ENCODE measurements at regions not wholly inside any gene's neighbourhood (a gene's known extent, or its start where the extent isn't known, plus 50 kb on each side); places are given as distances from the start of the nearest gene placed in this dataset.

- Histone ChIP-seq H3K9me3 (ENCODE audit: control insufficient read depth, insufficient read depth, low read depth, low read length) (no peaks in the 10 kb centered on the region), H3K9ac (ENCODE audit: low read length) (no peak overlapping the region), H3K4me1 (ENCODE audit: control insufficient read depth, insufficient read depth, low read length) (no peaks in the 10 kb centered on the region), H3K4me3 (ENCODE audit: low read depth, low read length) (no peak overlapping the region), H3K27ac (ENCODE audit: low read depth, low read length) (no peak overlapping the region), H3K27me3 (ENCODE audit: control insufficient read depth, insufficient read depth, low read length) (no peaks in the 10 kb centered on the region), H3K36me3 (ENCODE audit: control insufficient read depth, insufficient read depth, low read length) (no peaks in the 10 kb centered on the region)
Observed at GRCh38 chr2:107407974-107408373, 418.7 kb upstream of the RGPD4 start.

- no peak overlapping the region for H3K27ac ChIP-seq (ENCODE audit: low read depth, low read length)
- H3K9me3 ChIP-seq (ENCODE audit: control insufficient read depth, insufficient read depth, low read depth, low read length) = no peaks in the 10 kb centered on the region
- H3K9ac ChIP-seq (ENCODE audit: low read length) = no peak overlapping the region
- H3K4me1 ChIP-seq (ENCODE audit: control insufficient read depth, insufficient read depth, low read length) = no peaks in the 10 kb centered on the region
- H3K4me3 ChIP-seq (ENCODE audit: low read depth, low read length) = no peak overlapping the region
- H3K36me3 ChIP-seq (ENCODE audit: control insufficient read depth, insufficient read depth, low read length) = no peaks in the 10 kb centered on the region
- no peaks in the 10 kb centered on the region for H3K27me3 ChIP-seq (ENCODE audit: control insufficient read depth, insufficient read depth, low read length)
Observed at GRCh38 chr2:107411267-107411666, 415.4 kb upstream of the RGPD4 start.

- Histone ChIP-seq H3K27ac (ENCODE audit: low read depth, low read length) (no peak overlapping the region), H3K27me3 (ENCODE audit: control insufficient read depth, insufficient read depth, low read length) (no peaks in the 10 kb centered on the region), H3K9me3 (ENCODE audit: control insufficient read depth, insufficient read depth, low read depth, low read length) (no peaks in the 10 kb centered on the region), H3K36me3 (ENCODE audit: control insufficient read depth, insufficient read depth, low read length) (no peaks in the 10 kb centered on the region), H3K9ac (ENCODE audit: low read length) (no peak overlapping the region), H3K4me3 (ENCODE audit: low read depth, low read length) (no peak overlapping the region), H3K4me1 (ENCODE audit: control insufficient read depth, insufficient read depth, low read length) (no peaks in the 10 kb centered on the region)
Observed at GRCh38 chr2:107412209-107412904, 414.3 kb upstream of the RGPD4 start.

GRCh38 chr2:107412981-107413380 lies 413.7 kb upstream of the RGPD4 start:
- H3K27ac ChIP-seq (ENCODE audit: low read depth, low read length) = no peak overlapping the region
- H3K4me3 ChIP-seq (ENCODE audit: low read depth, low read length) = no peak overlapping the region
- H3K27me3 ChIP-seq (ENCODE audit: control insufficient read depth, insufficient read depth, low read length) = no peaks in the 10 kb centered on the region
- H3K9me3 ChIP-seq (ENCODE audit: control insufficient read depth, insufficient read depth, low read depth, low read length) = no peaks in the 10 kb centered on the region
- no peaks in the 10 kb centered on the region for H3K4me1 ChIP-seq (ENCODE audit: control insufficient read depth, insufficient read depth, low read length)
- H3K36me3 ChIP-seq (ENCODE audit: control insufficient read depth, insufficient read depth, low read length) = no peaks in the 10 kb centered on the region
- no peak overlapping the region for H3K9ac ChIP-seq (ENCODE audit: low read length)

GRCh38 chr2:107414376-107414775 lies 412.3 kb upstream of the RGPD4 start:
- Histone ChIP-seq H3K4me3 (ENCODE audit: low read depth, low read length) (no peak overlapping the region), H3K4me1 (ENCODE audit: control insufficient read depth, insufficient read depth, low read length) (no peaks in the 10 kb centered on the region), H3K27ac (ENCODE audit: low read depth, low read length) (no peak overlapping the region), H3K9me3 (ENCODE audit: control insufficient read depth, insufficient read depth, low read depth, low read length) (no peaks in the 10 kb centered on the region), H3K9ac (ENCODE audit: low read length) (no peak overlapping the region), H3K27me3 (ENCODE audit: control insufficient read depth, insufficient read depth, low read length) (no peaks in the 10 kb centered on the region), H3K36me3 (ENCODE audit: control insufficient read depth, insufficient read depth, low read length) (no peaks in the 10 kb centered on the region)

GRCh38 chr2:107418708-107419107 lies 408.0 kb upstream of the RGPD4 start:
- Histone ChIP-seq H3K27ac (ENCODE audit: low read depth, low read length) (no peak overlapping the region), H3K36me3 (ENCODE audit: control insufficient read depth, insufficient read depth, low read length) (no peaks in the 10 kb centered on the region), H3K9ac (ENCODE audit: low read length) (no peak overlapping the region), H3K4me1 (ENCODE audit: control insufficient read depth, insufficient read depth, low read length) (no peaks in the 10 kb centered on the region), H3K27me3 (ENCODE audit: control insufficient read depth, insufficient read depth, low read length) (no peaks in the 10 kb centered on the region), H3K4me3 (ENCODE audit: low read depth, low read length) (no peak overlapping the region), H3K9me3 (ENCODE audit: control insufficient read depth, insufficient read depth, low read depth, low read length) (no peaks in the 10 kb centered on the region)

GRCh38 chr2:107419191-107419590 lies 407.5 kb upstream of the RGPD4 start:
- H3K9me3 ChIP-seq (ENCODE audit: control insufficient read depth, insufficient read depth, low read depth, low read length) = no peaks in the 10 kb centered on the region
- H3K27ac ChIP-seq (ENCODE audit: low read depth, low read length) = no peak overlapping the region
- H3K9ac ChIP-seq (ENCODE audit: low read length) = no peak overlapping the region
- H3K4me3 ChIP-seq (ENCODE audit: low read depth, low read length) = no peak overlapping the region
- no peaks in the 10 kb centered on the region for H3K36me3 ChIP-seq (ENCODE audit: control insufficient read depth, insufficient read depth, low read length)
- no peaks in the 10 kb centered on the region for H3K4me1 ChIP-seq (ENCODE audit: control insufficient read depth, insufficient read depth, low read length)
- no peaks in the 10 kb centered on the region for H3K27me3 ChIP-seq (ENCODE audit: control insufficient read depth, insufficient read depth, low read length)

- H3K36me3 ChIP-seq (ENCODE audit: control insufficient read depth, insufficient read depth, low read length) = no peaks in the 10 kb centered on the region
- no peak overlapping the region for H3K27ac ChIP-seq (ENCODE audit: low read depth, low read length)
- no peaks in the 10 kb centered on the region for H3K27me3 ChIP-seq (ENCODE audit: control insufficient read depth, insufficient read depth, low read length)
- H3K4me3 ChIP-seq (ENCODE audit: low read depth, low read length) = no peak overlapping the region
- H3K9ac ChIP-seq (ENCODE audit: low read length) = no peak overlapping the region
- H3K9me3 ChIP-seq (ENCODE audit: control insufficient read depth, insufficient read depth, low read depth, low read length) = peaks cover 11% of the 10 kb centered on the region
- H3K4me1 ChIP-seq (ENCODE audit: control insufficient read depth, insufficient read depth, low read length) = no peaks in the 10 kb centered on the region
Observed at GRCh38 chr2:107428781-107429180, 397.9 kb upstream of the RGPD4 start.

GRCh38 chr2:107430006-107430405 lies 396.7 kb upstream of the RGPD4 start:
- peaks cover 11% of the 10 kb centered on the region for H3K9me3 ChIP-seq (ENCODE audit: control insufficient read depth, insufficient read depth, low read depth, low read length)
- no peaks in the 10 kb centered on the region for H3K4me1 ChIP-seq (ENCODE audit: control insufficient read depth, insufficient read depth, low read length)
- H3K9ac ChIP-seq (ENCODE audit: low read length) = no peak overlapping the region
- H3K4me3 ChIP-seq (ENCODE audit: low read depth, low read length) = no peak overlapping the region
- H3K36me3 ChIP-seq (ENCODE audit: control insufficient read depth, insufficient read depth, low read length) = no peaks in the 10 kb centered on the region
- H3K27me3 ChIP-seq (ENCODE audit: control insufficient read depth, insufficient read depth, low read length) = no peaks in the 10 kb centered on the region
- H3K27ac ChIP-seq (ENCODE audit: low read depth, low read length) = no peak overlapping the region

GRCh38 chr2:107430596-107431266 lies 396.0 kb upstream of the RGPD4 start:
- Histone ChIP-seq H3K9me3 (ENCODE audit: control insufficient read depth, insufficient read depth, low read depth, low read length) (peaks cover 11% of the 10 kb centered on the region), H3K27me3 (ENCODE audit: control insufficient read depth, insufficient read depth, low read length) (no peaks in the 10 kb centered on the region), H3K27ac (ENCODE audit: low read depth, low read length) (no peak overlapping the region), H3K4me1 (ENCODE audit: control insufficient read depth, insufficient read depth, low read length) (no peaks in the 10 kb centered on the region), H3K4me3 (ENCODE audit: low read depth, low read length) (no peak overlapping the region), H3K36me3 (ENCODE audit: control insufficient read depth, insufficient read depth, low read length) (no peaks in the 10 kb centered on the region), H3K9ac (ENCODE audit: low read length) (no peak overlapping the region)

GRCh38 chr2:107436281-107436680 lies 390.4 kb upstream of the RGPD4 start:
- H3K9me3 ChIP-seq (ENCODE audit: control insufficient read depth, insufficient read depth, low read depth, low read length) = no peaks in the 10 kb centered on the region
- H3K27me3 ChIP-seq (ENCODE audit: control insufficient read depth, insufficient read depth, low read length) = no peaks in the 10 kb centered on the region
- H3K27ac ChIP-seq (ENCODE audit: low read depth, low read length) = no peak overlapping the region
- H3K4me3 ChIP-seq (ENCODE audit: low read depth, low read length) = no peak overlapping the region
- H3K9ac ChIP-seq (ENCODE audit: low read length) = no peak overlapping the region
- H3K4me1 ChIP-seq (ENCODE audit: control insufficient read depth, insufficient read depth, low read length) = no peaks in the 10 kb centered on the region
- no peaks in the 10 kb centered on the region for H3K36me3 ChIP-seq (ENCODE audit: control insufficient read depth, insufficient read depth, low read length)
